HL-60/S4 (cell line): ENCODE measurements at regions not wholly inside any gene's neighbourhood (a gene's known extent, or its start where the extent isn't known, plus 50 kb on each side); places are given as distances from the start of the nearest gene placed in this dataset.

Source experiments
- in situ Hi-C: fragments of 300-500 bp; cut with MboI; formaldehyde crosslinking; loops from 2 replicates; pipeline ENCODE4 v1.14.3; 2022; ENCODE audit warnings: low sequenced_read_pairs

- in situ Hi-C loops, result no loop called here
Measured at GRCh38 chr1:48057249-48057648, 60.1 kb upstream of the TRABD2B start.

GRCh38 chr1:48055876-48056764, 58.9 kb upstream of the TRABD2B start:
- in situ Hi-C loops, result no loop called here

- in situ Hi-C loops, result no loop called here
Measured at GRCh38 chr1:48054232-48054631, 57.0 kb upstream of the TRABD2B start.

- in situ Hi-C loops, result no loop called here
Measured at GRCh38 chr1:48052923-48053291, 55.7 kb upstream of the TRABD2B start.

- in situ Hi-C loops, result no loop called here
Measured at GRCh38 chr1:48051466-48052126, 54.4 kb upstream of the TRABD2B start.

- in situ Hi-C loops, result no loop called here
Measured at GRCh38 chr1:48049823-48050535, 52.8 kb upstream of the TRABD2B start.

- in situ Hi-C loops, result no loop called here
Measured at GRCh38 chr1:48048980-48049379, 51.8 kb upstream of the TRABD2B start.

GRCh38 chr1:48048064-48048463, 50.9 kb upstream of the TRABD2B start:
- in situ Hi-C loops, result no loop called here

GRCh38 chr1:48047116-48047515, 49.9 kb upstream of the TRABD2B start:
- in situ Hi-C loops, result no loop called here
